B cell (primary cell): ENCODE measurements at regions not wholly inside any gene's neighbourhood (a gene's known extent, or its start where the extent isn't known, plus 50 kb on each side); places are given as distances from the start of the nearest gene placed in this dataset.

Experiments
- ATAC-seq: fragments of 200-7000 bp; cut with Tn5 transposase; one replicate; pipeline ENCODE4 v1.10.0; 2021; ENCODE audit warnings: low read depth, mild to moderate bottlenecking, moderate number of reproducible peaks, moderate library complexity
- CTCF ChIA-PET: fragments of 350-600 bp; sonication (Branson Sonifier 250); formaldehyde crosslinking; loops from one replicate; lab custom pipeline; 2021; ENCODE audit warnings: antibody characterized with exemption, inconsistent platforms; lab: Charles Lee
- POLR2A ChIA-PET: fragments of 350-600 bp; sonication (Branson Sonifier 250); formaldehyde crosslinking; loops from one replicate; lab custom pipeline; 2021; ENCODE audit warnings: antibody characterized with exemption; lab: Charles Lee
- DNase-seq: peaks from one replicate; pipeline ENCODE4 v3.0.0; 2013
- H2AFZ ChIP-seq: 2 replicates; pipeline ENCODE4 v1.6.1; 2012; ENCODE audit warnings: mild to moderate bottlenecking, low read depth, low read length; ENCODE audit not compliant: insufficient read depth, poor library complexity, severe bottlenecking
- H3K27ac ChIP-seq, 2 donors: 1 replicate in 1 of 2; 2 replicates in 1 of 2; pipeline ENCODE4 v1.5.1; 2012 to 2013; ENCODE audit warnings: low read length in 2 of 2, mild to moderate bottlenecking in 2 of 2, moderate library complexity in 1 of 2
- H3K27me3 ChIP-seq, 4 experiments: fragments of 200-600 bp in 1 of 4; sonication (generic) in 1 of 4; replicated peaks in 1 of 4; 1 replicate in 2 of 4; 2 replicates in 2 of 4; pipeline versions ENCODE4 v1.6.1 to v1.7.0; 2013 to 2016; ENCODE audit warnings: low read length in 3 of 4, mild to moderate bottlenecking in 2 of 4, mixed read lengths in 1 of 4, moderate library complexity in 1 of 4; ENCODE audit not compliant: insufficient read depth in 4 of 4, control insufficient read depth in 3 of 4; ENCODE audit errors: control extremely low read depth in 1 of 4
- H3K36me3 ChIP-seq, 2 experiments: replicated peaks in 1 of 2; 1 replicate in 1 of 2; 2 replicates in 1 of 2; pipeline versions ENCODE4 v1.6.1 to v1.7.1; 2013; ENCODE audit warnings: low read length in 1 of 2; ENCODE audit not compliant: insufficient read depth in 2 of 2, control insufficient read depth in 1 of 2; ENCODE audit errors: control extremely low read depth in 1 of 2, extremely low read depth in 1 of 2
- H3K4me1 ChIP-seq, 2 donors: fragments of 200-600 bp in 1 of 2; sonication (generic) in 1 of 2; 1 replicate in 1 of 2; 2 replicates in 1 of 2; pipeline versions ENCODE4 v1.5.1 to v1.6.1; 2013 to 2017; ENCODE audit warnings: low read length in 2 of 2; ENCODE audit not compliant: control insufficient read depth in 2 of 2, insufficient read depth in 2 of 2
- H3K4me2 ChIP-seq: replicated peaks from 2 replicates; pipeline ENCODE3; 2012; ENCODE audit warnings: mild to moderate bottlenecking, low read depth, low read length; ENCODE audit not compliant: poor library complexity, severe bottlenecking
- H3K4me3 ChIP-seq, 5 experiments: fragments of 200-600 bp in 1 of 5; sonication (generic) in 1 of 5; 1 replicate in 3 of 5; 2 replicates in 2 of 5; pipeline versions ENCODE4 v1.5.1 to v1.7.0; 2011 to 2016; ENCODE audit warnings: low read length in 4 of 5, mild to moderate bottlenecking in 4 of 5, low read depth in 2 of 5, control low read depth in 1 of 5, moderate library complexity in 1 of 5; ENCODE audit not compliant: insufficient read depth in 1 of 5; ENCODE audit errors: control extremely low read depth in 1 of 5, extremely low read depth in 1 of 5
- H3K79me2 ChIP-seq: fragments of 200-600 bp; sonication (generic); one replicate; pipeline ENCODE4 v1.6.0; 2016; ENCODE audit warnings: low read length; ENCODE audit not compliant: control insufficient read depth, insufficient read depth
- H3K9ac ChIP-seq: fragments of 200-600 bp; sonication (generic); 2 replicates; pipeline ENCODE4 v1.6.1; 2017; ENCODE audit warnings: mild to moderate bottlenecking, low read length, moderate library complexity
- H3K9me3 ChIP-seq, 3 donors: one replicate each; pipeline versions ENCODE4 v1.6.1 to v1.7.1; 2013; ENCODE audit warnings: low read length in 2 of 3; ENCODE audit not compliant: control insufficient read depth in 2 of 3, insufficient read depth in 1 of 3; ENCODE audit errors: control extremely low read depth in 1 of 3
- H4K20me1 ChIP-seq: 2 replicates; pipeline ENCODE4 v1.6.0; 2012; ENCODE audit warnings: mild to moderate bottlenecking, low read length; ENCODE audit not compliant: insufficient read depth, control insufficient read depth, poor library complexity, severe bottlenecking
- H3K27ac Mint-ChIP-seq: one replicate; pipeline ENCODE4 v1.8.0; 2021; ENCODE audit warnings: mixed read lengths
- H3K27me3 Mint-ChIP-seq: one replicate; pipeline ENCODE4 v1.8.0; 2021; ENCODE audit warnings: mixed read lengths
- H3K4me1 Mint-ChIP-seq: one replicate; pipeline ENCODE4 v1.8.0; 2021; ENCODE audit warnings: mixed read lengths
- H3K4me3 Mint-ChIP-seq: one replicate; pipeline ENCODE4 v1.8.0; 2021; ENCODE audit warnings: mixed read lengths
- H3K9me3 Mint-ChIP-seq: one replicate; pipeline ENCODE4 v1.8.0; 2022; ENCODE audit warnings: mixed read lengths; ENCODE audit not compliant: insufficient read depth
- CTCF ChIP-seq: fragments of 200-600 bp; IDR thresholded peaks from one replicate; pipeline ENCODE4 v1.8.0; 2022; ENCODE audit warnings: antibody characterized with exemption, mild to moderate bottlenecking
- EZH2 ChIP-seq: IDR thresholded peaks from 2 replicates; pipeline ENCODE4 v1.6.1; 2012; ENCODE audit warnings: borderline replicate concordance, low read depth, mild to moderate bottlenecking, moderate library complexity, low read length; ENCODE audit not compliant: insufficient read depth, poor library complexity, severe bottlenecking
- WGBS: methylation state at CpG from one replicate; pipeline ENCODE4 v1.1.5; 2013; ENCODE audit warnings: missing lambda C conversion rate; ENCODE audit not compliant: insufficient coverage; 5-methylcytosine and 5-hydroxymethylcytosine counted together
- intact Hi-C: fragments of 100-400 bp; cut with micrococcal nuclease; formaldehyde crosslinking; loops from one replicate; pipeline ENCODE4 v1.10.0; 2022

GRCh38 chr15:69734699-69735098, 282.1 kb downstream of the RPLP1 start:
- H3K4me2 ChIP-seq: no peak overlapping the region
- H3K36me3 ChIP-seq: no peaks in the 10 kb centered on the region
- intact Hi-C loops: loop anchor here (10.0 kb wide), 1 partner anchor 50 kb away; no protein-coding TSS in a partner anchor
- no peaks in the 10 kb centered on the region for H4K20me1 ChIP-seq
- H3K27me3 ChIP-seq: peaks cover 0 to 5% (median 2%) of the 10 kb centered on the region in 4 experiments
- H3K79me2 ChIP-seq: no peaks in the 10 kb centered on the region
- Mint-ChIP-seq H3K4me3 (no peak overlapping the region), H3K9me3 (no peaks in the 10 kb centered on the region), H3K4me1 (peaks cover 2% of the 10 kb centered on the region), H3K27ac (no peak overlapping the region), H3K27me3 (peaks cover 23% of the 10 kb centered on the region)
- no peak overlapping the region for H3K4me3 ChIP-seq
- H2AFZ ChIP-seq: no peak overlapping the region
- WGBS: 86% methylated on average over 3 of the region's 5 CpGs
- POLR2A ChIA-PET: no interaction called here
- ATAC-seq (no peak), DNase-seq (no peak)
- H3K9me3 ChIP-seq: peaks cover 0 to 5% (median 2%) of the 10 kb centered on the region in 3 donors
- CTCF ChIA-PET: interaction anchor here (0.8 to 1.6 kb wide), 5 partner anchors 10 to 732 kb away, joined by 3 to 4 read pairs (median 3); no protein-coding TSS in a partner anchor
- H3K27ac ChIP-seq: no peak overlapping the region
- no peak for TF ChIP-seq CTCF
- H3K9ac ChIP-seq: no peak overlapping the region
- no peaks in the 10 kb centered on the region for H3K4me1 ChIP-seq

GRCh38 chr15:69735121-69735520, 282.5 kb downstream of the RPLP1 start:
- H4K20me1 ChIP-seq: no peaks in the 10 kb centered on the region
- no peak overlapping the region for H3K4me2 ChIP-seq
- TF ChIP-seq EZH2 (no peak), CTCF (no peak)
- intact Hi-C loops: loop anchor here (10.0 kb wide), 1 partner anchor 50 kb away; no protein-coding TSS in a partner anchor
- no peak overlapping the region for H3K4me3 ChIP-seq
- ATAC-seq (no peak), DNase-seq (no peak)
- POLR2A ChIA-PET: no interaction called here
- peaks cover 0 to 10% (median 2%) of the 10 kb centered on the region in 3 donors for H3K9me3 ChIP-seq
- Mint-ChIP-seq H3K4me3 (no peak overlapping the region), H3K27ac (no peak overlapping the region), H3K4me1 (peaks cover 2% of the 10 kb centered on the region), H3K27me3 (peaks cover 26% of the 10 kb centered on the region), H3K9me3 (no peaks in the 10 kb centered on the region)
- WGBS: no CpG with 5 or more reads among the region's 4 CpGs
- no peaks in the 10 kb centered on the region for H3K36me3 ChIP-seq
- H3K4me1 ChIP-seq: no peaks in the 10 kb centered on the region
- H3K9ac ChIP-seq: no peak overlapping the region
- CTCF ChIA-PET: interaction anchor here (0.6 to 1.6 kb wide), 5 partner anchors 9 to 306 kb away, joined by 3 to 4 read pairs (median 3); no protein-coding TSS in a partner anchor
- H3K27ac ChIP-seq: no peak overlapping the region
- peaks cover 0 to 5% (median 2%) of the 10 kb centered on the region in 4 experiments for H3K27me3 ChIP-seq
- H3K79me2 ChIP-seq: no peaks in the 10 kb centered on the region
- no peak overlapping the region for H2AFZ ChIP-seq
